ENCODE measurements at regions not wholly inside any gene's neighbourhood (a gene's known extent, or its start where the extent isn't known, plus 50 kb on each side); places are given as distances from the start of the nearest gene placed in this dataset.

DNA sequence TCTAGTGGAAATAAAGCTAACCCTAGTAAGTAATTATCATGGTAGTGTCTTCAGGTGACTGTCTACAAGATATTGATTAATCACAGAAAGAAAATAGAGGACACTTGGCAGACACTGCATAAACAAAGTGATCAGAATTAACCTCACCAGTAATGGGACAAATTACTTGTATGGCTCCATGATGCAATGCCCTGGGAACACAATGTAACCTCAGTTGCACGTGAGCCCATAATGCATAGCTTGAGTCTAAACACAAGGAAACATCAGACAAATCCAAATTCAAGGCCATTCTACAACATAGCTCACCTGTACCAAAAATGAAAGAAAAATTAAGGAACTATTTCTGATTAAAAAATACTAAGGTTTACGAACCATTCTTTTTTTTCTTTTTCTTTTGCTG lies 92.4 kb upstream of the SSTR4 start:
- TF ChIP-seq, protein P1, sequence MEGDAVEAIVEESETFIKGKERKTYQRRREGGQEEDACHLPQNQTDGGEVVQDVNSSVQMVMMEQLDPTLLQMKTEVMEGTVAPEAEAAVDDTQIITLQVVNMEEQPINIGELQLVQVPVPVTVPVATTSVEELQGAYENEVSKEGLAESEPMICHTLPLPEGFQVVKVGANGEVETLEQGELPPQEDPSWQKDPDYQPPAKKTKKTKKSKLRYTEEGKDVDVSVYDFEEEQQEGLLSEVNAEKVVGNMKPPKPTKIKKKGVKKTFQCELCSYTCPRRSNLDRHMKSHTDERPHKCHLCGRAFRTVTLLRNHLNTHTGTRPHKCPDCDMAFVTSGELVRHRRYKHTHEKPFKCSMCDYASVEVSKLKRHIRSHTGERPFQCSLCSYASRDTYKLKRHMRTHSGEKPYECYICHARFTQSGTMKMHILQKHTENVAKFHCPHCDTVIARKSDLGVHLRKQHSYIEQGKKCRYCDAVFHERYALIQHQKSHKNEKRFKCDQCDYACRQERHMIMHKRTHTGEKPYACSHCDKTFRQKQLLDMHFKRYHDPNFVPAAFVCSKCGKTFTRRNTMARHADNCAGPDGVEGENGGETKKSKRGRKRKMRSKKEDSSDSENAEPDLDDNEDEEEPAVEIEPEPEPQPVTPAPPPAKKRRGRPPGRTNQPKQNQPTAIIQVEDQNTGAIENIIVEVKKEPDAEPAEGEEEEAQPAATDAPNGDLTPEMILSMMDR (IDR thresholded peaks at IDR 0.05): no peak
- intact Hi-C loops (cut with DNase I): loop anchor here in 1 of 2 donors (10.0 kb wide), 1 partner anchor 1712 kb away; no protein-coding TSS in a partner anchor
- Histone ChIP-seq H3K36me3 (ENCODE audit: insufficient read depth in 1 of 2, low read depth in 1 of 2) (no peaks in the 10 kb centered on the region), H3K4me1 (no peaks in the 10 kb centered on the region), H3K27me3 (ENCODE audit: insufficient read depth in 3 of 3, low read length in 2 of 3) (no peaks in the 10 kb centered on the region), H3K9me3 (no peaks in the 10 kb centered on the region), H3K4me3 (no peak overlapping the region), H3K27ac (no peak overlapping the region)
- no peak for DNase-seq
- no peak for ATAC-seq
- WGBS, 3 donors: 75 to 96% (median 85%) methylated on average over 2 of the region's 2 CpGs

DNA sequence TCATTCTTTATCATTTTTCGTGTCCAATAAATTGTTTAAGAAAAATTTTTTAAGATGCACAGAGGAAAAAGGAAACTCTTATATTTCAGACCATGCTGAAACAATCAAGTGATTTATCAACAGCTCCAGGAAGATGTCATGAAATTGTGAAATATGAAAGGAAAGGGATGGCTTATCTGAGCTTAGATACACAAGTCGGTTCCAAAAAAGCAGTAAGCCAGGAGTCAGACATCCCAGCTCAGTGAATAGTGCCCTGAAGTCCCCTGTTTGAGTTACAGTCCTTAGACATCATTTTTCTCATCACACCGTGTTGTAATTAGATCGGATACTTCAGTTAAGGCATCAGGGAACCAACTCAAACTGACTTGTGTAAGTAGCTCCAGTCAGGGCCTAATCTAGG lies 91.0 kb upstream of the SSTR4 start:
- ATAC-seq (no peak), DNase-seq (no peak)
- Histone ChIP-seq H3K4me1 (no peaks in the 10 kb centered on the region), H3K4me3 (no peak overlapping the region), H3K9me3 (no peaks in the 10 kb centered on the region), H3K36me3 (ENCODE audit: insufficient read depth in 1 of 2, low read depth in 1 of 2) (no peaks in the 10 kb centered on the region), H3K27ac (no peak overlapping the region), H3K27me3 (ENCODE audit: insufficient read depth in 3 of 3, low read length in 2 of 3) (no peaks in the 10 kb centered on the region)
- TF ChIP-seq, protein P1 (IDR thresholded peaks at IDR 0.05): no peak
- intact Hi-C loops (cut with DNase I): loop anchor here in 1 of 2 donors (10.0 kb wide), 1 partner anchor 1711 kb away; no protein-coding TSS in a partner anchor
- 38 to 58% (median 44%) methylated on average over 4 of the region's 4 CpGs for WGBS, 3 donors

DNA sequence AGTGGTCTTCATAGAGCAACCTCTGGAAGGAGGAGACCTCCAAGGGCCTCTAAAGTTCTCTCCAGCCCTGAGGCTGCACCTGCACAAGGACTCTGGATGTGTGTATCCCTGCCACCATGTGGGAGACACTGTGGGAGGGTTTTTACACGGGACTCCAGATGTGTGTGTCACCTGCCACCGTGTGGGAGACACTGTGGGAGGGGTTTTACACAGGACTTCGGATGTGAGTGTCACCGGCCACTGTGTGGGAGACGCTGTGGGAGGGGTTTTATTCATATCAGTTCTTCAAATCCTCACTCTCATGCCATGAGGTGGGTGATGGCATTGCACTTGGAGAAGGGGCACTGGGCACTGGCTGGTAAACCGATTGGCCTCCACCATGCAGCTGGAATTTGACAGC lies 90.2 kb upstream of the SSTR4 start:
- Histone ChIP-seq H3K4me3 (no peak overlapping the region), H3K9me3 (no peaks in the 10 kb centered on the region), H3K4me1 (no peaks in the 10 kb centered on the region), H3K27ac (no peak overlapping the region), H3K36me3 (ENCODE audit: insufficient read depth in 1 of 2, low read depth in 1 of 2) (no peaks in the 10 kb centered on the region), H3K27me3 (ENCODE audit: insufficient read depth in 3 of 3, low read length in 2 of 3) (no peaks in the 10 kb centered on the region)
- WGBS, 3 donors: 76 to 81% (median 81%) methylated on average over 6 of the region's 6 CpGs
- ATAC-seq (no peak), DNase-seq (no peak)
- intact Hi-C loops (cut with DNase I): loop anchor here in 1 of 2 donors (10.0 kb wide), 1 partner anchor 1710 kb away; no protein-coding TSS in a partner anchor
- TF ChIP-seq, protein P1 (IDR thresholded peaks at IDR 0.05): no peak

DNA sequence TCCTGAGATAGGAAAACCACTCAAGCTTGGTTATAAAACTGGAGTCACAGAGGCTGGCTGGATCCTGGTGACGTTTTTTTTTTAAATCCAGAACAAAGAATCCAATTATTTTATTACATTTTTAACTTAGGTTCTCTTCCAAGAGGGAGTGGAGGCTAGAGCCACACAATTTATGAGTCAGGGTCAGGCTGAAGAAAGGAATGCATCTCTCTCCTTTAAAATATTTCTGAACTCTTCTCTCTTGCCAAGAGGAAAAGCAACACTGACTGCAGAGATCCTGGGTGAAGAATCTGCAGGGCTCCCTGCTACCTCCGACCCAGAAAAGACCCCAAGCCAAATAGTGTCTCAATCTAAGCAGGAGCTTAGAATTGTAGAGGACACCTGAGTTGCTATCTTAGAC lies 88.5 kb upstream of the SSTR4 start:
- intact Hi-C loops (cut with DNase I): loop anchor here in 1 of 2 donors (10.0 kb wide), 1 partner anchor 1708 kb away; no protein-coding TSS in a partner anchor
- ATAC-seq (no peak), DNase-seq (no peak)
- Histone ChIP-seq H3K9me3 (no peaks in the 10 kb centered on the region), H3K27ac (no peak overlapping the region), H3K4me3 (no peak overlapping the region), H3K27me3 (ENCODE audit: insufficient read depth in 3 of 3, low read length in 2 of 3) (no peaks in the 10 kb centered on the region), H3K36me3 (ENCODE audit: insufficient read depth in 1 of 2, low read depth in 1 of 2) (no peaks in the 10 kb centered on the region), H3K4me1 (no peaks in the 10 kb centered on the region)
- TF ChIP-seq, protein P1 (IDR thresholded peaks at IDR 0.05): no peak
- WGBS, 3 donors: 13 to 33% (median 23%) methylated on average over 2 of the region's 2 CpGs

Measured in psoas muscle (tissue), 7 donors.